ENCODE measurements at regions not wholly inside any gene's neighbourhood (a gene's known extent, or its start where the extent isn't known, plus 50 kb on each side); places are given as distances from the start of the nearest gene placed in this dataset.

DNA sequence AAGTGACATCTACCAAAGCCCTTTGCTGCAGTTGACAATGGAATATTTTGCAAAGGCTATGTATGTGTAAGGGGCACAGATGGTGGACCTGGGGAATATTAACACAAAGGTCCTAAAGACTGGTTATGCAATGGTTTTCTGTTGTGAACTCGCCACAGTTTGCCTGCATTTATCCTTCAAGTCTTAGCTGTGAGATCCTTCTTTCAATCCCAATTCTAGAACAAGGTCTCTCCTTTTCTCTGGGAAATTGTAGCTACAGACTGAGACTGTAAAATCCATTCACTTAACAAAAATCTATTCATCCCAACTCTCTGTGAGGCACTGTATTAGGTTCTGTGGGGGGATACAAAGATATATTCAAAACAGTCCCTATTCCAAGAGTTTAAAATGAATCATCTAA, 250.4 kb downstream of the GPM6A start:
- TF ChIP-seq ZNF302 (CRISPR knock-in tag; IDR thresholded peaks at IDR 0.05) (no peak), EP300 (IDR thresholded peaks at IDR 0.05) (no peak), SMC3 (IDR thresholded peaks at IDR 0.05) (no peak), CTCF (IDR thresholded peaks at IDR 0.05) (no peak), CEBPB (IDR thresholded peaks at IDR 0.05) (no peak), NR3C1 (IDR thresholded peaks at IDR 0.05) (no peak), CHD2 (IDR thresholded peaks at IDR 0.05; ENCODE audit: low read length, partially characterized antibody) (no peak)
